Mesendoderm (in vitro differentiated cells): ENCODE measurements at regions not wholly inside any gene's neighbourhood (a gene's known extent, or its start where the extent isn't known, plus 50 kb on each side); places are given as distances from the start of the nearest gene placed in this dataset.

Experiments
- DNase-seq: peaks from one replicate; pipeline ENCODE4 v3.0.0; 2013
- H2AK5ac ChIP-seq: 2 replicates; pipeline ENCODE4 v1.6.1; 2013; ENCODE audit warnings: low read length, inconsistent platforms
- H2BK120ac ChIP-seq: 2 replicates; pipeline ENCODE4 v1.6.1; 2013; ENCODE audit warnings: low read depth, mild to moderate bottlenecking, low read length, moderate library complexity, mixed read lengths
- H2BK15ac ChIP-seq: replicated peaks from 2 replicates; pipeline ENCODE4 v1.6.1; 2013; ENCODE audit warnings: low read depth, mild to moderate bottlenecking, moderate library complexity
- H2BK5ac ChIP-seq: 2 replicates; pipeline ENCODE4 v1.6.1; 2013; ENCODE audit warnings: low read length, inconsistent platforms
- H3K18ac ChIP-seq: 2 replicates; pipeline ENCODE4 v1.6.1; 2013; ENCODE audit warnings: mild to moderate bottlenecking, low read length, mixed read lengths
- H3K23ac ChIP-seq: one replicate; pipeline ENCODE4 v1.6.1; 2013; ENCODE audit warnings: low read length
- H3K27ac ChIP-seq: 2 replicates; pipeline ENCODE4 v1.5.1; 2013; ENCODE audit warnings: low read depth, mild to moderate bottlenecking, inconsistent platforms, low read length, moderate library complexity
- H3K27me3 ChIP-seq: 2 replicates; pipeline ENCODE4 v1.6.1; 2013; ENCODE audit warnings: low read length, control low read depth, mild to moderate bottlenecking, inconsistent platforms; ENCODE audit not compliant: insufficient read depth, poor library complexity
- H3K36me3 ChIP-seq: 2 replicates; pipeline ENCODE4 v1.6.1; 2013; ENCODE audit warnings: low read length, inconsistent platforms; ENCODE audit not compliant: control insufficient read depth, insufficient read depth
- H3K4ac ChIP-seq: one replicate; pipeline ENCODE4 v1.6.1; 2013; ENCODE audit warnings: low read depth, mild to moderate bottlenecking, low read length, moderate library complexity
- H3K4me1 ChIP-seq: 2 replicates; pipeline ENCODE4 v1.6.1; 2013; ENCODE audit warnings: low read depth, low read length, inconsistent platforms; ENCODE audit not compliant: control insufficient read depth
- H3K4me2 ChIP-seq: 2 replicates; pipeline ENCODE4 v1.6.1; 2013; ENCODE audit warnings: low read length
- H3K4me3 ChIP-seq: 2 replicates; pipeline ENCODE4 v1.5.1; 2013; ENCODE audit warnings: mild to moderate bottlenecking, low read length
- H3K56ac ChIP-seq: one replicate; pipeline ENCODE4 v1.6.1; 2013; ENCODE audit warnings: low read length
- H3K79me1 ChIP-seq: 2 replicates; pipeline ENCODE4 v1.6.1; 2013; ENCODE audit warnings: low read length, inconsistent platforms
- H3K79me2 ChIP-seq: 2 replicates; pipeline ENCODE4 v1.6.1; 2013; ENCODE audit warnings: mild to moderate bottlenecking, low read length; ENCODE audit not compliant: control insufficient read depth, insufficient read depth
- H3K9ac ChIP-seq: 2 replicates; pipeline ENCODE4 v1.6.1; 2013; ENCODE audit warnings: low read length, inconsistent platforms
- H4K5ac ChIP-seq: one replicate; pipeline ENCODE4 v1.6.1; 2013; ENCODE audit warnings: low read length
- H4K8ac ChIP-seq: one replicate; pipeline ENCODE4 v1.6.1; 2013; ENCODE audit warnings: low read depth, mild to moderate bottlenecking, control low read depth, low read length, moderate library complexity
- WGBS: extraction: QIAGEN DNeasy Blood & Tissue Kit; methylation state at CpG from one replicate; pipeline ENCODE4 v1.1.7; 2013; ENCODE audit warnings: low lambda C conversion rate, missing lambda C conversion rate; ENCODE audit not compliant: insufficient coverage; ENCODE audit errors: extremely low coverage; 5-methylcytosine and 5-hydroxymethylcytosine counted together

- Histone ChIP-seq H2BK15ac (no peak overlapping the region), H3K79me1 (no peaks in the 10 kb centered on the region), H3K79me2 (no peaks in the 10 kb centered on the region), H3K27me3 (no peaks in the 10 kb centered on the region), H3K4me1 (no peaks in the 10 kb centered on the region), H3K23ac (no peak overlapping the region), H2AK5ac (no peak overlapping the region), H3K4ac (no peak overlapping the region), H3K4me3 (no peak overlapping the region), H3K9ac (no peak overlapping the region), H2BK5ac (no peak overlapping the region), H3K36me3 (no peaks in the 10 kb centered on the region), H3K4me2 (no peak overlapping the region), H3K18ac (no peak overlapping the region), H3K27ac (no peak overlapping the region), H4K5ac (no peak overlapping the region), H4K8ac (no peak overlapping the region), H2BK120ac (no peak overlapping the region), H3K56ac (no peak overlapping the region)
- DNase-seq = no peak
- no CpG with 5 or more reads among the region's 3 CpGs for WGBS
These were observed 1065.4 kb downstream of the SORCS3 start for GRCh38 chr10:105706281-105707026.

GRCh38 chr10:105702211-105702610 is 1061.1 kb downstream of the SORCS3 start:
- no CpG with 5 or more reads among the region's 4 CpGs for WGBS
- Histone ChIP-seq H4K8ac (no peak overlapping the region), H3K79me1 (no peaks in the 10 kb centered on the region), H2BK15ac (no peak overlapping the region), H2AK5ac (no peak overlapping the region), H3K4ac (no peak overlapping the region), H3K23ac (no peak overlapping the region), H3K36me3 (no peaks in the 10 kb centered on the region), H3K4me2 (no peak overlapping the region), H2BK5ac (no peak overlapping the region), H4K5ac (no peak overlapping the region), H2BK120ac (no peak overlapping the region), H3K4me1 (peaks cover 2% of the 10 kb centered on the region), H3K27me3 (no peaks in the 10 kb centered on the region), H3K79me2 (no peaks in the 10 kb centered on the region), H3K27ac (no peak overlapping the region), H3K4me3 (no peak overlapping the region), H3K56ac (no peak overlapping the region), H3K9ac (no peak overlapping the region), H3K18ac (no peak overlapping the region)
- no peak for DNase-seq

GRCh38 chr10:105700218-105700617 is 1059.1 kb downstream of the SORCS3 start:
- Histone ChIP-seq H4K5ac (no peak overlapping the region), H3K23ac (no peak overlapping the region), H3K4me2 (no peak overlapping the region)

GRCh38 chr10:105699504-105699903 is 1058.4 kb downstream of the SORCS3 start:
- Histone ChIP-seq H3K79me2 (no peaks in the 10 kb centered on the region), H3K4me1 (peaks cover 2% of the 10 kb centered on the region), H3K4me2 (no peak overlapping the region), H3K27ac (no peak overlapping the region), H2BK5ac (no peak overlapping the region), H3K23ac (no peak overlapping the region), H3K56ac (no peak overlapping the region), H4K5ac (no peak overlapping the region), H3K79me1 (no peaks in the 10 kb centered on the region), H3K4ac (no peak overlapping the region), H3K18ac (no peak overlapping the region), H3K27me3 (no peaks in the 10 kb centered on the region), H3K4me3 (no peak overlapping the region), H3K9ac (no peak overlapping the region), H2BK120ac (no peak overlapping the region), H3K36me3 (no peaks in the 10 kb centered on the region), H2BK15ac (no peak overlapping the region), H2AK5ac (no peak overlapping the region), H4K8ac (no peak overlapping the region)
- no CpG with 5 or more reads among the region's 5 CpGs for WGBS
- peak; percentile 21 for DNase-seq

More at GRCh38 chr10:105700218-105700617, 1059.1 kb downstream of the SORCS3 start:
- Histone ChIP-seq H3K4ac (no peak overlapping the region), H3K4me1 (peaks cover 2% of the 10 kb centered on the region), H4K8ac (no peak overlapping the region), H2BK15ac (no peak overlapping the region), H3K79me1 (no peaks in the 10 kb centered on the region), H2BK120ac (no peak overlapping the region), H2BK5ac (no peak overlapping the region), H3K18ac (no peak overlapping the region), H2AK5ac (no peak overlapping the region), H3K27ac (no peak overlapping the region), H3K56ac (no peak overlapping the region), H3K4me3 (no peak overlapping the region), H3K36me3 (no peaks in the 10 kb centered on the region), H3K9ac (no peak overlapping the region), H3K27me3 (no peaks in the 10 kb centered on the region), H3K79me2 (no peaks in the 10 kb centered on the region)
- DNase-seq = no peak
- no CpG with 5 or more reads among the region's 2 CpGs for WGBS

GRCh38 chr10:105698592-105698991 is 1057.5 kb downstream of the SORCS3 start:
- Histone ChIP-seq H2BK15ac (no peak overlapping the region), H4K5ac (no peak overlapping the region), H4K8ac (no peak overlapping the region), H3K4me1 (peaks cover 2% of the 10 kb centered on the region), H3K79me1 (no peaks in the 10 kb centered on the region), H3K56ac (no peak overlapping the region), H3K9ac (no peak overlapping the region), H2BK120ac (no peak overlapping the region), H3K4me3 (no peak overlapping the region), H3K36me3 (no peaks in the 10 kb centered on the region), H2BK5ac (no peak overlapping the region), H3K4ac (no peak overlapping the region), H3K27ac (no peak overlapping the region), H3K4me2 (no peak overlapping the region), H3K27me3 (no peaks in the 10 kb centered on the region), H2AK5ac (no peak overlapping the region), H3K18ac (no peak overlapping the region), H3K79me2 (no peaks in the 10 kb centered on the region), H3K23ac (no peak overlapping the region)
- no CpG with 5 or more reads among the region's 2 CpGs for WGBS
- no peak for DNase-seq

GRCh38 chr10:105697290-105697780 is 1056.2 kb downstream of the SORCS3 start:
- H3K27ac ChIP-seq = no peak overlapping the region
- H4K8ac ChIP-seq = no peak overlapping the region
- H3K79me1 ChIP-seq = no peaks in the 10 kb centered on the region
- no peak overlapping the region for H4K5ac ChIP-seq
- H3K4ac ChIP-seq = no peak overlapping the region
- no peak overlapping the region for H3K9ac ChIP-seq
- no peaks in the 10 kb centered on the region for H3K36me3 ChIP-seq
- H2BK120ac ChIP-seq = no peak overlapping the region
- no peak overlapping the region for H3K23ac ChIP-seq
- H2BK15ac ChIP-seq = no peak overlapping the region
- H2AK5ac ChIP-seq = no peak overlapping the region
- no peaks in the 10 kb centered on the region for H3K27me3 ChIP-seq
- H3K18ac ChIP-seq = no peak overlapping the region
- H3K56ac ChIP-seq = no peak overlapping the region
- no peak for DNase-seq
- no peak overlapping the region for H3K4me3 ChIP-seq
- peaks cover 2% of the 10 kb centered on the region for H3K4me1 ChIP-seq
- no CpG with 5 or more reads among the region's 3 CpGs for WGBS
- no peak overlapping the region for H3K4me2 ChIP-seq
- no peaks in the 10 kb centered on the region for H3K79me2 ChIP-seq
- no peak overlapping the region for H2BK5ac ChIP-seq
